HG02885 (cell line): ENCODE measurements at regions not wholly inside any gene's neighbourhood (a gene's known extent, or its start where the extent isn't known, plus 50 kb on each side); places are given as distances from the start of the nearest gene placed in this dataset.

Experiments
- ATAC-seq: cut with Tn5 transposase; IDR thresholded peaks from one replicate; pipeline ENCODE4 v1.9.1; 2021; ENCODE audit warnings: mild to moderate bottlenecking; ENCODE audit not compliant: unreplicated experiment, poor library complexity

DNA sequence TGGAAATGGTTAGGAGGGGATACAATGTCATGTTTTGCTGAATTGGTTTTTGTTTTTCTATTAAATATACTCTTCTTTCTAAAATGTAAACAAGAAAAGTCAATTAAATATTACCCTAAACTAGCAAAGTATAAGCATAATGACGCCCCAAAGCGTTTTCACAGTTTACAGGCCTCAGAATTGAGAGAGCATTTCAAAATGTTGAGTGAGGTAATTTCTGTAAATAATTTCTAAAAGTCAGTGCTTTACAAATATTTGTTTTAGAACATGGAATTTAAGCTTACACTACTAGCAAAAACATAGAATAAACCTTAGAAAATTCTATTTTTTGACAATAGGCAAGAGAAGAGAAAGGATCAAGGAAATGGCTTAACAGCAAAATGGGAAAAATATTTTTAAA, 958.4 kb upstream of the USP15 start:
- ATAC-seq, result no peak

DNA sequence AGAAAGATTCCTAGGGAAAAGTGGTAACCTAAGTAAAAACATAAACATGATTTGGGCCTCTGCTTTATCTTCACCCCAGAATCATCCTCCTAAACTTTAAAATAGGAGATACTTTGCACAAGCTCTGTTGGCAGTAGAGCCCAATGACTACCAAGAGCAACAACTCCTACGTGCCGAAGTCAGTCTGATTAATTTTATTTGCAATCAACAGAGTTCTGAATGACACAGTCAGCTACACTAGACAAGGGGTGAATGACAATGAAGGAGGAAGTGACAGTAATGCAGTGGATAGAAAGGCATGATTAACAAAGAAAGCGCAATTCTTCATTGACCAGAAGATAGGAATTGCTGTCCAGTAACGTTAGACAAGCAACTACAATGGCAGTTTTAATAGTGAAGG, 957.9 kb upstream of the USP15 start:
- ATAC-seq, result no peak

DNA sequence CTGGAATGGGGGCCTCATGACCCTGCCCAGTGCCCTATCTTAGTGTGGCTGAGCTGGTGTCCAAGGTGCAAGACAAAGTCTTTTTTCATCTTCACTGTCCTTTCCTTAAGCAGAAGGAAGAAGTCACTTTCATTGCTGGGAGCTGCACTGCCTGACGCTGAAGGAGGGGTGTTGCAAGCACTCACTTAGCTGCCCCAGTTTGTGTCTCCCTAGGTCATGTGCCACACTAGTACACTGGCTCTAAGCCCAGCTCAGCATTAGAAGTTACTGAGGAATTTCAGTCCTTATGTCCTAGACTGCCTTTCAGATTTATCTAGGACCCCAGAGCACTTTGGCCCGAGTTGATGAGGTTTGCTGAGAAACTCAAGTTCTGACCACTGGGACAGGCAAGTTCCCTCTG, 952.0 kb upstream of the USP15 start:
- no peak for ATAC-seq

DNA sequence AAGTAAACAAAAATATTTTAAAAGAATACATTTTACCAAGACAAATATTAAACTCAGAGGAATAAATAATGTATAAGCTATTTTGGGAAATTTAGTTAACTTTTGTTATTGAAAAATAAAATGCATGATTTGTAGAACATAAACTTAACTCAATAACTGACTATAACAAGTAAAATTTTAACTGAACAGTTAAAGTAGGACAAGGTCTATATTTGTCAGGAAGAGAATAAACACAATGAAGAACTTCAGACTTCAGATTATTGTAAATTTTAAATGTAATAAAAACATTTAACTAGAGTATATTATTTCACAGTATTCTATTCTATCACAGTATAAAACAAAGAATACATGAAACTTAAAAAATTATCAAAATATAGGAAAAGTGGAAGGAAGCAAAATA, 948.8 kb upstream of the USP15 start:
- no peak for ATAC-seq

DNA sequence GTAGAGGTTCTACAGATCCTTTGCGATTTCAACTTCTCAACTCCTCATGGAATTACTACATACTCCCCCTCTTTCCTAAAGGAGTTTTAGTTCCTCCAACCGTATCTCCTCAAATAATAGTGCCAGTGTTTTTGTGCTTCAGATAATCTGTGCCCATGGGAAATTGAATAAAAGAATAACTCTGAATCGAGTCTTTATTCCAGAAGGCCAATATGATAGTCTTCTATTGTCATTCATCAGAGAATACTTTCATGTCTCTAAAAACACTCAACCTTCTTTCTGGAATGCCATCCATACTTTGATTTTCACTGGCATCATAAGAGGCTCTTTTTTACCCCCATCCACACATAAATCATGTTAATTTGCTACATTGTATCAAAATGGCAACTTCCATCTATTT, 911.3 kb upstream of the USP15 start:
- ATAC-seq, result no peak

DNA sequence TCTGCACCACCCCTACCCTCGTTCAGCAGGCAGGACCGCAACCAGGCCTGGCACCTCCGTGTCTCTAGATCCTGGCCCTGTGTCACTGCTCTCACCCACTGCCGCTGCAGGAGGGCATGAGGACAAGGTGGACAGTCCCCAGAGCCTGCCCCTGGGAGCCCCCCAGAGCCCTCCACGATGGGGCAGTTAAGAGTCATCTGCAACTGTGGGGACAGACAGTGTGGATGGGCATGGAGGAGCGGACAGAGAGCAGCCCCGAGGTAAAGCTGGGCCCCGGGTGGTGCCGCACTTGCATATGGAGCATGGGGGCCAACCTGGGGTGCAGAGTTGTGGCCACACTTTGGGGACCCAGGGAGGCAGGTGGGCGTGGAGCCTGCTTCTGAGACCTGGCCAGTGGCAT, 905.1 kb upstream of the USP15 start:
- ATAC-seq, result no peak

DNA sequence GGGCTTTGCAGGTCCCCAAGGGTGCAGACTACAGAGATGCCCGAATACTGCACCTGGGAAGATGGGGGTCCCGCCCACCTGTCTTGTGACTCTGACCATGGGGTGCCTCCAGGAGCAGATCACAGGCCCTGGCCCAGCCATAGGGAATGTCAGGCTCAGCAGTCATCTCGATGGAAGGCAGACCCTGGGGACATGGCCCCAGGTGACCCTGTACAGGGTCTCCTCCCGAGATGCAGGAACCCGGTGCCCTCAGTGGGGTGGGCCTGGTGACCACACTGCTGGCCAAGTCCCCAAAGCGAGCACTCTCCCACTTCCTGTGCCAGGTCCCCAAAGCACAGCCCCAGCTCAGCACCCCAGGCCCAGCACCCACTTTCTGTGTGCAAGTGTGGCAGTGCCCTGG, 903.7 kb upstream of the USP15 start:
- no peak for ATAC-seq

DNA sequence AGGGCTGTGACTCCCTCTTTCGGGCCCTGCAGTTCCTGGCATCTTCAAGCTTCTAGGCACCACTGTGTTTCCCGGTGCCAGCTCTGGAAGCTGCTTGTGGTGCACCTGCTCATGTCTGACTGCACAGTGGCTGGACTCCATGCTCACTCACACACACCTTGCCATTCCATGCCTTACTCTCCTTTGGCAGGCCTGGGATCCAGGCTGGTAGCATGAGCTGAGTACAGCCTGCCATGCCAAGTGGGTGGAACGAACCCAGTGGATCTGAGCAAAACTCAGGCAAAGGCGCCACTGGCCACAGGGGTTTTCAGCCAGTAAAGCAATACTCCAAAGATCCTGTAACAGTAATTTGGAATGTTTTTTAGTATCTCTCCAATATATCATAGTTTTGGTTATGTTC, 902.7 kb upstream of the USP15 start:
- no peak for ATAC-seq

DNA sequence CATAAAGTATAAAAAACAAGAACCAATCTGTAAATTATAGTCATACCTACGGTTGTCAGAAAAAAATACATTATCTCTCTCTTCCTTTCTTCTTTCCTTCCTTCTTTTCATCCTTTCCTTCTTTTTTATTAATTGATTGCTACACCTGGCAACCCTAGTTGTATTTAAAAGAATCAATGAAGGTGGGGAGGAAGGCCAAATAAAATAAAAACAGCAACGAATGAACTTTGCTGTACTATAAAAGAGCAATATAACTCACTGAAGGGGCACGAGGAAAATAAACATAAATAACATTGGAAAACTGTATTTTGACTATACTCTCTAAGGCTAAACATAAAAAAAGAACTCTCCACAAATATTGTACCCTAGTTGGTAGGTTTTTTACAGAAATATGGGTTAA, 898.2 kb upstream of the USP15 start:
- no peak for ATAC-seq

DNA sequence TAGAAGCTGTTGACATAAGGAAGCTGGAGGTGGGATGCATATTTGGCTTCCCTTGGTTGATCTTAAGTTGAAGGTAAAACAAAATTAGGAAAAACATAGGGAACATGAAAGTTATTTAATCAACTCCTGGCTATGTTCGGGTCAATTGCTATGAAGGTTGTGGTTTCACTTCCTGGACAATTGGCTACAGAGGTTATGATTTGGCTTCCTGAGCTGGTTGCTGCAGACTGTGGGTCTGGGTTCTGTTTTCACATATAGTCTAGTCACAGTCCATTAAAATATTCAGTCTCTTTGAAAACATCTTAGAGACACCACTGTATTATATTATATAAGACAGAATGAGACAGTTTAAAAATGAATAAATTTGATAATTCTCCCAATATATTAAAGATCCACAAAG, 895.2 kb upstream of the USP15 start:
- no peak for ATAC-seq

DNA sequence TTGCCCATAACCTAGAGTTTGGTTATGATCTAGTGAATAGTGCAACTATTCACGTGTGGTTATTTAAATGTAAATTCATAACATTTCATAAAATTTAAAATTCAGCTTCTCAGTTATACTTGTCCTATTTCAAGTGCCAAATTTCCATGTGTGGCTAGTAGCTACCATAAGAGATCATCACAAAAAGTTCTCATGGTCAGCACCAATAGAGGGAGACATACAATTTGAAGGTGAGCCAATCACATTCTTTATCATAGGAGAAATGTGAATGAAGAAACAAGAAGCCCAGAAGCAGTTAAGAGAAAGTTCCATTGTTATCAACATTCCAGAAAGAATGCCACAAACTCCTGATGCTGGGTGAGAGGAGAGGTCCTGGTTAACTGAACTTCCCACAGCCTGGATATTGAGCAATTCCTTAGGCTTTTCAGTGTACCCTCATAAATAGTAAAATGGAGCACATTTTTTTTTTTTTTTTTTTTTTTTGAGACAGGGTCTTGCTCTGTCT, 892.9 kb upstream of the USP15 start:
- no peak for ATAC-seq

DNA sequence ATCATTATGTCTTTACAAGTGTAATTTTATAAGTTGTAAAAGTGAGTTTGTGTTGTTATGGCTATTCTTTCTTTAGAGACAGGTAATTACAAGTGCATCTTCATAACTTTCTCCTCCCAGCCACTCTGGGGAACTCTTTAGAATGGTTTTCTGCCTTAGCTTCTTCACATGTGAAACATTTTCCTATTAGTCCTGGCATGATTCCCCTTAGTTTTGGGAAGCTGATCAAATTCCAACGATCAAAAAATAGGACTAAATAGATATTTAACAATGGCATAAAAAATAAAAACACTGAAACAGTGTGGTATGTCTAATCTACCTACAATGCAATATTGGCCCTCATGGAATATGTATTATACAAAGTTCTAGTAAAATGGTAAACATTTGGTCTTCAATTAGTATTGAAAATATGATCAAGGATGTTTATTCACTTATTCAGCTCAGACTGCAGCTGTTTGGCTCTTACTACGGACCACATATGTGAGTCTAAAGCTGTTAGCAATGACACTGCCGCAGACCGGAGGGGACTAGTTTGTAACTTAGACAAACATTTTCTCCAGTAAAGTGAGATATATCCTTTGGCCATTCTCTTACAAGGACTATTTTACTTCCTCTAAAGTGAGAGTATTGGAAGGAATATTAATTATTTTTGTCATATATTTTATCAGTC, 890.8 kb upstream of the USP15 start:
- no peak for ATAC-seq

DNA sequence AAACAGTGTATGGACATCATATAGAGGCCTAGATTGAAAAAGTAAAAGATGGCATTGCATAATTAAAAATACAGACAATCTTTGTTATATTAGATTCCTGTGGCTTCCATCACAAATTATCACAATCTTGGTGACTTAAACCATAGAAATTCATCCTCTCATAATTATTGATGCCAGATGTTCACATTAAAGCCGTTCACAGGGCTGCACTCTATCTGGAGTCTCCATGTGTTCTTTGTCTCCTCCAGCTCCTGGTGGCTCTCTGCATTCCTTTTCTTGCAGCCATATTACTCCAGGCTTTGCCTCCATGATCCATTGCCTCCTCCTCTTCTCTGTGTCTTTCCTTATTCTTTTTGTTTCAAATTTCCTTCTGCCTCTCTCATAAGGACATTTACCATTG, 875.7 kb upstream of the USP15 start:
- ATAC-seq, result no peak

DNA sequence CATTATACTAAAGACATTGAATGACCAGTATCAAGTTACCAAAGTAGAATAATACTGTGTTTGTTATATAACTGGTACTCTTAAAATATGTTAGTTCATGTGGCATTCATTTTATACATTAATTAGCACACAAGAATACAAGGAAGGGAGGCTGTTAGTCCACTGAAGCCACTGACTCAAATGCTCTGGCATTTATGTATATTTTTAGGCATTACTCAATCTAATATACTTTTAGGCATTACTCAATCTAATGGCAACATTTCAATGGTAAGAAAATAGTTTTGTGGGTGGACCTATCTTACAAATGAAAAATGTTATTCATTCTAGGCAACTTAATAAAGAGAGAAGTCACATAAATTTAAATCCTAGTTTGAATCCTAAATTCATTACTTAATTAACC, 874.4 kb upstream of the USP15 start:
- no peak for ATAC-seq

DNA sequence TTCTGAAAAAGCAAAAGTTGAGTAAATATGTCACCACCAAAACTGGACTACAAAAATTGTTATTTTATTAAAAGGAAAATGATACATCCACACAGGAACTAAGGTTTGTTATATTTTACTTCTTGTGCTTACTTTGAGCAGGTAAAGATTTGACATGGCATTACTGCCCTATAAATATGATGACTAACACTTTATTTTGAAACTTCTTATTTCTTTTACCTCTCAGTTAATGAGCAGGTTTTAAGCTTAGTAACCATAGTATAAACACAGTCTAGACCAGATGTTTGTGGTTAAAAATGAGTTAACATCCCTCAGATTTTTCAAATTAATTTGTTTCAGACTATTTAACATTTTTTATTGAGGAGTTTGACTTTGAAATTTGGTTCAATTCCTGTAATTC, 862.5 kb upstream of the USP15 start:
- ATAC-seq, result no peak

DNA sequence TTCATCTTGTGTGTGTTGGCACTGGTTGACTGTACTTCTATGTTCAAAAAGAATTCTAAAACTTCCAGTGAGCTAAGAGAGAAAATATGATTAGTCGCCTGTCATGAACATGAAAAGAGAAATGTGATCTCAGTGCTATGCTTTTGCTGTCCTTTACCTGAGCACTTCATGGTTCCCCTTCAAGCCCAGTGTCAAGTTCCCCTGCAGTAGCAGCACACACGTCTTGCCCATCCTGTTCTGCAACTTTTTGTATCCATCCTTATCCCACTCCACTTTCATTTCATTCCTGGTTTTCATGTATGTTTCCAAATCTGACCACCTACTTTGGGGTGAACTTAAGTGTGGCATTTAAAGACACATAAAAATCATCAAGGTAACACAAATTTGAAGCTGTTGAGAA, 848.0 kb upstream of the USP15 start:
- no peak for ATAC-seq

DNA sequence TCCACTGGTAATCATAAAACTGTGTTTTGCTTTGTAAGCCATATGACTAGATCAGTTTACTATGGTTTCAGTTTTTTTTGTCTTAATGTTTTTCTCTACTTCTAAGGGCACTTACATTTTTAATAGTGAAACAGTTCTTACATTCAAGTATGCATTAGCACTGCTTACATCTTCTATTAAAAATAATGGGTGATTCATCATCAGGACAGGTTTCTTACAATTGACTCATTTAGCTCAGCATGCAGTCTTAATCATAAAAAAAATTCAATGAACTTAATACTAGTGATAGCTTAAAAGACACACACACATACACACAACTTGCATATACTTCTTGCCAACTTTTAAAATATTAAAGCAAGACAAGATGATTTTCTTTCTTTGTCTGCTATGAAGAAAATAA, 845.7 kb upstream of the USP15 start:
- no peak for ATAC-seq

DNA sequence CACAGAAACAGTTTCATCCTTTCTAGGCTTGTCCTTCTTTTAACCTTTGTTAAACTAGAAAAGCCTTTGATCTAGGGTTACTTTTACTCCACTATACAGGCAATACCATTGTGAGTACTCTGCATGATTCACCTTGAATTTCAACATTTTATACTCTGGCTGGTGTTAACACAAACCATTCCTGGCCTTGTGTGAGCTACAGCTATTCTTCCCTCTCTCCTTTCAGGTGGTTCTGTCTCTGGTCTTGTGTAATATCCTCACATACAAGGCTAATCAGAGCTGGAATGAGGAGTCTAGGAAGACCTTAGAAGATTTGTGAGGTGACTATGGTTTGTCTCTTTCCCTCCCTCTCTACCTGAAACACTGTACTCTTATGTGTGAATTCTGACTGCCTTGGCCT, 837.4 kb upstream of the USP15 start:
- no peak for ATAC-seq

DNA sequence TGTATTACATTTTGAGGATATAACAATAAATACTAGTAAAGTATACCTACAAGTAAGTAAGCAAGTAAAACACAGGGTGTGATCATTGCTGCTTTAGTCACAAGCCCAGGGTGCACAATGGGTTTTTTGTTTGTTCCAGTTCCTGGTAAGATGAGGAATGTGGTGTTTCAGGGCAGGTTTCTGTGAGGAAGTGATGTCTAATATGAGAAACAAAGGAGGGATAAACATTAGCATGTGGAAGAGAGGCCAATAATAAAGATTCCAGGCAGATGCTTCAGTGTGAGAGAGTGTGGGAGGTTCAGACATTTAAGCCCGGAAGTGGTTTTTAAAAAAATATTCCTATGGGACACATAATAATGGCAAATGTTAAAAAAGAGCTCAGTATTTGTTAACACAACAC, 808.1 kb upstream of the USP15 start:
- ATAC-seq, result no peak

DNA sequence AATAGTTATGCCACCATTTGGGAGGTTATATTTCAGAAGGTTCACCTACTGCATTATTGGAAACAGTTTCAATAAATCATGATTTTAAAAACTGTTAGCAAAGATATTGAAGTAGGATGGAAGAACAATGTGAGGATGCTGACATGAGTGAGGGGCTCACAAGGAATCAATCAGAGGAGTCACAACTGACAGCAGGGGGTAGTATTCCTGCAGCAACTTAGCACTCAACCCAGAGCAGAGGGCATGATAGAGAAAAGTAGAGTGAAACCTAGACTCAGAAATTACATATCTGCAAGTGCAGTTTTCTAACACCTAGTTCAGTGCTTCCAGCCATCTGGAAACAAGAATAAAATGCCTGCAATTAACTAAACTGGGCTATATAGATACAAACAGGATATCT, 772.5 kb upstream of the USP15 start:
- ATAC-seq, result no peak

DNA sequence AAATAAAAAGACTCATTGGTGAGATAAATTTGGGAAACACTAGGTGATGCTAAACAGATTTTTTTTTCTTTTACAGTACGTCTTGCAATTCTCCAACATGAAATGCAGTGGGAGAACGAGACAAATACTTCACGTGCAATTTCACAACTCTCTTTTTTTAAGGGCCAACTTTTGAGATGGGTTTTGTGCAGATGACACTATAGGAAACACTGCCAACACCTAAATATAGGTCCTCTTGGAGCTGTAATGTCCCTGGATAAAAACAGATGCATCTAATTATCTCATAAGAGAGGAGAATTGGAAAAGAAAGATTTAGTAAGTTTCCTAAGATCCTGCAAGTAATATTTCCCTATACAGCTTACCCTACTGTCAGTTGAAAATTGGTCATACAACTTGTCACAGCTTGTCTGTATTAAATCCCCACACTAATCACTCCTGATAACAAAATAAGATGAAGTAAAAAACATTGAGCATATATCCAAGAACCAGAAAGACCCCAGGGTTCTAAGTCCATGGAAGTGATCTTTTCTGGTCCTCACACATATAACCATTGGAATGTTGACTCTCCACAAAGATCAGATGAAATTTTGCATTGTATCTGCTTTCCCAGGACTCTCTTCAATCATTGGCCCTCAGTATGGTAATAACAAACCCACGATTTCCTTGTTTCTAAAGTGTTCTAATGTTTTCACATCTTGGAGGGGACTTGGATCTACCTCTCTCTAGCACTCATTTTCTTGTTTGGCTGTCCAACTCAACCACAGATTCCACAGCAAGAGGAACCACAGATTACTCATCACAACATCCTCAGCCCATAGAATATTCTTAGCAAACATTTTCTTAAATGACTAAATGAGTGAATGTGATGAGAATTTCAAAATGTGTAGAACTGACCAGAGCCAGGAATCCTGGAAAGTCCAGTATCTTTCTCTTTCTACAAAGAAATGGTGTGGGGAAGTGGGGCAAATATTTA, 769.4 kb upstream of the USP15 start:
- ATAC-seq, result no peak

DNA sequence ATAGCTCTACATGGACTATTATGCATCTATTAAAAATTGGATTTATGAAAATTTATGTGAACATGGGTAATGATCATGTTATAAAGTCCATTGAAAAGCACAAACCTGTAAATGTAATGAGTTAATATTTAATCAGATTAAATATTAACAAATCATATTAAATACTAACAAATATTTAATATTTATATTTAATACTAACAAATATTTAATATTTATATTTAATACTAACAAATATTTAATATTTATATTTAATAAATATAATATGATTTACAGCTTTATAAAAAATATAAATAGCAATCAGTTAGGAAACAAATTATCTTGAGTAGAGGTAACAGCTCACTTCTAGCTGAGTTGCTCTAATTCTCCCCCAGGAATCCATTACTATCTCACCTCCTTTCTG, 758.0 kb upstream of the USP15 start:
- ATAC-seq, result no peak
